SK-N-SH treated with all-trans-retinoic acid at 6 μM for 48 hours (cell line): ENCODE measurements at regions not wholly inside any gene's neighbourhood (a gene's known extent, or its start where the extent isn't known, plus 50 kb on each side); places are given as distances from the start of the nearest gene placed in this dataset.

Experiments
- ATAC-seq: fragments of 200-7000 bp; cut with Tn5 transposase; 3 replicates; pipeline ENCODE4 v1.9.1; 2020; ENCODE audit warnings: mild to moderate bottlenecking, moderate library complexity
- ARNTL ChIP-seq: fragments of 450-650 bp; formaldehyde crosslinking; IDR thresholded peaks from 2 replicates; pipeline ENCODE4 v1.5.0; 2020; ENCODE audit warnings: low read depth, mild to moderate bottlenecking, moderate library complexity, borderline replicate concordance
- BACH2 ChIP-seq: fragments of 250-450 bp; sonication (Bioruptor Pico); IDR thresholded peaks from 2 replicates; pipeline ENCODE4 v1.9.0; 2021; ENCODE audit warnings: mild to moderate bottlenecking, borderline replicate concordance
- CREB5 ChIP-seq: fragments of 250-450 bp; sonication (Bioruptor Pico); IDR thresholded peaks from 2 replicates; pipeline ENCODE4 v1.5.1; 2020; ENCODE audit warnings: low read depth, mild to moderate bottlenecking, moderate library complexity
- CSDC2 ChIP-seq: fragments of 250-450 bp; sonication (Bioruptor Pico); IDR thresholded peaks from 2 replicates; pipeline ENCODE4 v1.5.0; 2020; ENCODE audit warnings: mild to moderate bottlenecking, moderate library complexity
- CSRNP3 ChIP-seq: fragments of 250-450 bp; sonication (Bioruptor Pico); IDR thresholded peaks from 2 replicates; pipeline ENCODE4 v1.5.1; 2021; ENCODE audit warnings: mild to moderate bottlenecking, moderate library complexity
- ESRRG ChIP-seq: fragments of 250-450 bp; sonication (Bioruptor Pico); IDR thresholded peaks from 2 replicates; pipeline ENCODE4 v1.6.1; 2021; ENCODE audit warnings: mild to moderate bottlenecking
- GLIS3 ChIP-seq: fragments of 250-450 bp; sonication (Bioruptor Pico); IDR thresholded peaks from 2 replicates; pipeline ENCODE4 v1.5.0; 2020; ENCODE audit warnings: mild to moderate bottlenecking, moderate library complexity
- ISL1 ChIP-seq: fragments of 250-450 bp; sonication (Bioruptor Pico); IDR thresholded peaks from 2 replicates; pipeline ENCODE4 v2.1.2; 2022; ENCODE audit warnings: mild to moderate bottlenecking, moderate library complexity
- OSR1 ChIP-seq: fragments of 250-450 bp; sonication (Bioruptor Pico); IDR thresholded peaks from 2 replicates; pipeline ENCODE4 v1.8.0; 2022; ENCODE audit warnings: moderate library complexity, mild to moderate bottlenecking, inconsistent platforms
- PATZ1 ChIP-seq: fragments of 250-450 bp; sonication (Bioruptor Pico); IDR thresholded peaks from 2 replicates; pipeline ENCODE4 v1.8.0; 2020; ENCODE audit warnings: mild to moderate bottlenecking, moderate library complexity, borderline replicate concordance
- POU6F1 ChIP-seq: fragments of 250-450 bp; sonication (Bioruptor Pico); IDR thresholded peaks from 2 replicates; pipeline ENCODE4 v1.8.0; 2021; ENCODE audit warnings: low read depth, mild to moderate bottlenecking, moderate library complexity, borderline replicate concordance
- PPARA ChIP-seq: fragments of 250-450 bp; sonication (Bioruptor Pico); IDR thresholded peaks from 2 replicates; pipeline ENCODE4 v1.5.0; 2020; ENCODE audit warnings: mild to moderate bottlenecking, borderline replicate concordance
- RARB ChIP-seq: fragments of 250-450 bp; sonication (Bioruptor Pico); IDR thresholded peaks from 2 replicates; pipeline ENCODE4 v1.8.0; 2021; ENCODE audit warnings: mild to moderate bottlenecking, moderate library complexity
- SNAI2 ChIP-seq: fragments of 250-450 bp; sonication (Bioruptor Pico); IDR thresholded peaks from 2 replicates; pipeline ENCODE4 v1.5.0; 2020; ENCODE audit warnings: mild to moderate bottlenecking, moderate library complexity
- TCF4 ChIP-seq: fragments of 250-450 bp; sonication (Bioruptor Pico); IDR thresholded peaks from 2 replicates; pipeline ENCODE4 v1.8.0; 2021; ENCODE audit warnings: mild to moderate bottlenecking, moderate library complexity, borderline replicate concordance
- TOX ChIP-seq: fragments of 250-450 bp; sonication (Bioruptor Pico); IDR thresholded peaks from 2 replicates; pipeline ENCODE4 v1.8.0; 2021; ENCODE audit warnings: mild to moderate bottlenecking, moderate library complexity, borderline replicate concordance
- TSHZ2 ChIP-seq: fragments of 250-450 bp; sonication (Bioruptor Pico); IDR thresholded peaks from 2 replicates; pipeline ENCODE4 v1.5.0; 2020; ENCODE audit warnings: mild to moderate bottlenecking, moderate library complexity
- ZC3H10 ChIP-seq: fragments of 250-450 bp; sonication (Bioruptor Pico); IDR thresholded peaks from 2 replicates; pipeline ENCODE4 v1.5.1; 2021; ENCODE audit warnings: mild to moderate bottlenecking, moderate library complexity
- ZFP3 ChIP-seq: fragments of 250-450 bp; sonication (Bioruptor Pico); IDR thresholded peaks from 2 replicates; pipeline ENCODE4 v1.5.0; 2020; ENCODE audit warnings: mild to moderate bottlenecking, moderate library complexity
- ZNF565 ChIP-seq: fragments of 450-650 bp; formaldehyde crosslinking; conservative IDR thresholded peaks from 2 replicates; pipeline ENCODE4 v1.5.0; 2020; ENCODE audit warnings: low read depth, mild to moderate bottlenecking, moderate library complexity
- ZNF70 ChIP-seq: fragments of 450-650 bp; formaldehyde crosslinking; IDR thresholded peaks from 2 replicates; pipeline ENCODE4 v1.5.0; 2020; ENCODE audit warnings: mild to moderate bottlenecking, moderate library complexity
- ZNF8 ChIP-seq: fragments of 450-650 bp; formaldehyde crosslinking; IDR thresholded peaks from 2 replicates; pipeline ENCODE4 v1.5.0; 2020; ENCODE audit warnings: mild to moderate bottlenecking, moderate library complexity

- TF ChIP-seq ISL1 (CRISPR knock-in tag) (no peak), OSR1 (CRISPR knock-in tag) (no peak), ZNF70 (no peak), POU6F1 (no peak), CREB5 (CRISPR knock-in tag) (no peak), TOX (CRISPR knock-in tag) (no peak), CSDC2 (no peak), GLIS3 (CRISPR knock-in tag) (no peak), ZNF565 (CRISPR knock-in tag) (no peak), TCF4 (no peak), SNAI2 (CRISPR knock-in tag) (no peak), BACH2 (CRISPR knock-in tag) (no peak), CSRNP3 (CRISPR knock-in tag) (no peak), PPARA (CRISPR knock-in tag) (no peak), ZFP3 (CRISPR knock-in tag) (no peak), ESRRG (no peak), ZNF8 (no peak), ARNTL (CRISPR knock-in tag) (no peak), PATZ1 (CRISPR knock-in tag) (no peak)
- TF ChIP-seq, all 23 proteins: peak for 0
- no peak for ATAC-seq
Observed at GRCh38 chr6:130740308-130740707, 86.9 kb upstream of the SMLR1 start.

GRCh38 chr6:130742131-130742681 is 85.0 kb upstream of the SMLR1 start:
- peak; percentile 78 for ATAC-seq
- TF ChIP-seq BACH2 (CRISPR knock-in tag) (no peak), ISL1 (CRISPR knock-in tag) (no peak), TSHZ2 (CRISPR knock-in tag) (no peak), RARB (no peak), ZC3H10 (CRISPR knock-in tag) (no peak), OSR1 (CRISPR knock-in tag) (no peak), PATZ1 (CRISPR knock-in tag) (no peak), ZNF70 (no peak), CSRNP3 (CRISPR knock-in tag) (no peak), ARNTL (CRISPR knock-in tag) (no peak), TCF4 (no peak), ZFP3 (CRISPR knock-in tag) (no peak)
